SK-N-SH (cell line): ENCODE measurements at regions not wholly inside any gene's neighbourhood (a gene's known extent, or its start where the extent isn't known, plus 50 kb on each side); places are given as distances from the start of the nearest gene placed in this dataset.

Experiments used
- CTCF ChIP-seq: fragments of 200-600 bp; sonication (generic); IDR thresholded peaks from 2 replicates; pipeline ENCODE4 v1.6.1; 2017; ENCODE audit warnings: antibody characterized with exemption, mild to moderate bottlenecking, moderate library complexity
- EP300 ChIP-seq, 2 experiments: IDR thresholded peaks; 2 replicates each; pipeline versions ENCODE4 v1.4.0 to v1.6.1; 2012; ENCODE audit warnings: borderline replicate concordance in 1 of 2, low read depth in 1 of 2, low read length in 1 of 2
- FOSL2 ChIP-seq: IDR thresholded peaks from 2 replicates; pipeline ENCODE4 v1.4.0; 2012; ENCODE audit warnings: low read depth, mild to moderate bottlenecking, moderate library complexity, borderline replicate concordance
- JUND ChIP-seq: IDR thresholded peaks from 2 replicates; pipeline ENCODE4 v1.4.0; 2012
- PBX3 ChIP-seq: IDR thresholded peaks from 2 replicates; pipeline ENCODE4; 2012
- POLR2AphosphoS5 ChIP-seq: IDR thresholded peaks from 2 replicates; pipeline ENCODE4 v1.6.1; 2012; ENCODE audit warnings: low read depth, low read length
- RXRA ChIP-seq: IDR thresholded peaks from 2 replicates; pipeline ENCODE4 v1.4.0; 2012; ENCODE audit warnings: low read depth, mild to moderate bottlenecking, borderline replicate concordance
- TAF1 ChIP-seq: IDR thresholded peaks from 2 replicates; pipeline ENCODE4 v1.6.1; 2012; ENCODE audit warnings: low read depth, mild to moderate bottlenecking, low read length, moderate library complexity, borderline replicate concordance
- YY1 ChIP-seq: IDR thresholded peaks from 2 replicates; pipeline ENCODE4 v1.4.0; 2012; ENCODE audit warnings: low read depth, mild to moderate bottlenecking
- TF ChIP-seq, protein P1 (sequence below): fragments of 150-350 bp; IDR thresholded peaks from 2 replicates; pipeline ENCODE4 v1.6.1; 2016; ENCODE audit warnings: mild to moderate bottlenecking, low read depth, low read length
- TF ChIP-seq, protein P2 (sequence below): IDR thresholded peaks from 2 replicates; pipeline ENCODE4 v1.6.1; 2012; ENCODE audit warnings: mild to moderate bottlenecking, low read depth, low read length, moderate library complexity

GRCh38 chr7:85454904-85455303, 268.0 kb upstream of the SEMA3D start:
- TF ChIP-seq FOSL2 (no peak), YY1 (no peak), CTCF (no peak), EP300 (IDR thresholded peaks at IDR 0.05; ENCODE audit: borderline replicate concordance in 1 of 2, low read depth in 1 of 2, low read length in 1 of 2) (peak in 1 of 2 experiments; percentile 36; a peak in 1 of 4 replicates), POLR2AphosphoS5 (no peak), PBX3 (peak; percentile 38; the same call in 1 of the 2 replicates), TAF1 (no peak), JUND (no peak), RXRA (no peak)
- TF ChIP-seq, protein P1, sequence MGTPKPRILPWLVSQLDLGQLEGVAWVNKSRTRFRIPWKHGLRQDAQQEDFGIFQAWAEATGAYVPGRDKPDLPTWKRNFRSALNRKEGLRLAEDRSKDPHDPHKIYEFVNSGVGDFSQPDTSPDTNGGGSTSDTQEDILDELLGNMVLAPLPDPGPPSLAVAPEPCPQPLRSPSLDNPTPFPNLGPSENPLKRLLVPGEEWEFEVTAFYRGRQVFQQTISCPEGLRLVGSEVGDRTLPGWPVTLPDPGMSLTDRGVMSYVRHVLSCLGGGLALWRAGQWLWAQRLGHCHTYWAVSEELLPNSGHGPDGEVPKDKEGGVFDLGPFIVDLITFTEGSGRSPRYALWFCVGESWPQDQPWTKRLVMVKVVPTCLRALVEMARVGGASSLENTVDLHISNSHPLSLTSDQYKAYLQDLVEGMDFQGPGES: no peak
- TF ChIP-seq, protein P2, sequence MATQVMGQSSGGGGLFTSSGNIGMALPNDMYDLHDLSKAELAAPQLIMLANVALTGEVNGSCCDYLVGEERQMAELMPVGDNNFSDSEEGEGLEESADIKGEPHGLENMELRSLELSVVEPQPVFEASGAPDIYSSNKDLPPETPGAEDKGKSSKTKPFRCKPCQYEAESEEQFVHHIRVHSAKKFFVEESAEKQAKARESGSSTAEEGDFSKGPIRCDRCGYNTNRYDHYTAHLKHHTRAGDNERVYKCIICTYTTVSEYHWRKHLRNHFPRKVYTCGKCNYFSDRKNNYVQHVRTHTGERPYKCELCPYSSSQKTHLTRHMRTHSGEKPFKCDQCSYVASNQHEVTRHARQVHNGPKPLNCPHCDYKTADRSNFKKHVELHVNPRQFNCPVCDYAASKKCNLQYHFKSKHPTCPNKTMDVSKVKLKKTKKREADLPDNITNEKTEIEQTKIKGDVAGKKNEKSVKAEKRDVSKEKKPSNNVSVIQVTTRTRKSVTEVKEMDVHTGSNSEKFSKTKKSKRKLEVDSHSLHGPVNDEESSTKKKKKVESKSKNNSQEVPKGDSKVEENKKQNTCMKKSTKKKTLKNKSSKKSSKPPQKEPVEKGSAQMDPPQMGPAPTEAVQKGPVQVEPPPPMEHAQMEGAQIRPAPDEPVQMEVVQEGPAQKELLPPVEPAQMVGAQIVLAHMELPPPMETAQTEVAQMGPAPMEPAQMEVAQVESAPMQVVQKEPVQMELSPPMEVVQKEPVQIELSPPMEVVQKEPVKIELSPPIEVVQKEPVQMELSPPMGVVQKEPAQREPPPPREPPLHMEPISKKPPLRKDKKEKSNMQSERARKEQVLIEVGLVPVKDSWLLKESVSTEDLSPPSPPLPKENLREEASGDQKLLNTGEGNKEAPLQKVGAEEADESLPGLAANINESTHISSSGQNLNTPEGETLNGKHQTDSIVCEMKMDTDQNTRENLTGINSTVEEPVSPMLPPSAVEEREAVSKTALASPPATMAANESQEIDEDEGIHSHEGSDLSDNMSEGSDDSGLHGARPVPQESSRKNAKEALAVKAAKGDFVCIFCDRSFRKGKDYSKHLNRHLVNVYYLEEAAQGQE: no peak
